RWPE1 (cell line): ENCODE measurements at regions not wholly inside any gene's neighbourhood (a gene's known extent, or its start where the extent isn't known, plus 50 kb on each side); places are given as distances from the start of the nearest gene placed in this dataset.
A peak's percentile ranks its signal among the peaks of the same experiment; 100 is the strongest.

Experiments used
- CTCF ChIA-PET: fragments of 350-600 bp; sonication (Branson Sonifier 250); formaldehyde crosslinking; extraction: SDS; loops from one replicate; lab custom pipeline; 2021; lab: Yijun Ruan, JAX
- POLR2A ChIA-PET: fragments of 400-600 bp; formaldehyde crosslinking; extraction: SDS; loops from one replicate; lab custom pipeline; 2020; ENCODE audit warnings: antibody characterized with exemption; ENCODE audit not compliant: low non-redundant PET; lab: Yijun Ruan, JAX
- DNase-seq: peaks from one replicate; pipeline ENCODE4 v3.0.0; 2012; ENCODE audit warnings: low spot score
- H3K27ac ChIP-seq: fragments of 450-650 bp; 2 replicates; pipeline ENCODE4 v1.5.1; 2017
- TF ChIP-seq, protein P1 (sequence below): fragments of 450-650 bp; conservative IDR thresholded peaks from 2 replicates; pipeline ENCODE4 v1.5.1; 2017; ENCODE audit warnings: low read depth, mild to moderate bottlenecking

DNA sequence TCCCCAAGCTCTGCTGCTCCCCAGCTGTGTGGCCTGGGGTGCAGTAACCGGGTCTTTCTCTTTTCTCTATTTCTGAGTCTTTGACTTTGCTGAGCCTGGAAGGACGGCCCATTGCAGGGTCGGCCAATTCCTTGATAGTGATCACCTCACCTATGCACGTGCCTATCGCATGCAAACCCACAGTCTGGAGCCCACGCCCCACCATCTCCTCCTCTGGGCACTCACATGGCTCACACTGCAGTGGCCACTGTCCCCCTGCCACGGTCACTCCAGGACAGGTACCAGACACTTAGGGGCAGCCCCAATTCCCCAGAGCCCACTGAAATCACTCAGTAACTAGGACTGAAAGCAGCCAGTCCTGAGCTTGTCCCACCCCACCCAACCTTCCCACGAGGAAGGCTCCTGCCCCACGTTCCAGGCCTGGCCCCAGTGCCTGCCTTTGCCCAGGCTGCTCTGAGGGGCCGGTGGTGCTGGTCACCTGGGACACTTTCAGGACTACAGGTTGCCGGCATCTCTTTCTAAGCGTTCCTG is 137.6 kb downstream of the TEX29 start:
- ChIA-PET POLR2A (no interaction called here), CTCF (interaction anchor here (0.5 kb wide), 1 partner anchor 440 kb away, joined by 3 read pairs; no protein-coding TSS in a partner anchor)
- no peak for DNase-seq
- TF ChIP-seq, protein P1, sequence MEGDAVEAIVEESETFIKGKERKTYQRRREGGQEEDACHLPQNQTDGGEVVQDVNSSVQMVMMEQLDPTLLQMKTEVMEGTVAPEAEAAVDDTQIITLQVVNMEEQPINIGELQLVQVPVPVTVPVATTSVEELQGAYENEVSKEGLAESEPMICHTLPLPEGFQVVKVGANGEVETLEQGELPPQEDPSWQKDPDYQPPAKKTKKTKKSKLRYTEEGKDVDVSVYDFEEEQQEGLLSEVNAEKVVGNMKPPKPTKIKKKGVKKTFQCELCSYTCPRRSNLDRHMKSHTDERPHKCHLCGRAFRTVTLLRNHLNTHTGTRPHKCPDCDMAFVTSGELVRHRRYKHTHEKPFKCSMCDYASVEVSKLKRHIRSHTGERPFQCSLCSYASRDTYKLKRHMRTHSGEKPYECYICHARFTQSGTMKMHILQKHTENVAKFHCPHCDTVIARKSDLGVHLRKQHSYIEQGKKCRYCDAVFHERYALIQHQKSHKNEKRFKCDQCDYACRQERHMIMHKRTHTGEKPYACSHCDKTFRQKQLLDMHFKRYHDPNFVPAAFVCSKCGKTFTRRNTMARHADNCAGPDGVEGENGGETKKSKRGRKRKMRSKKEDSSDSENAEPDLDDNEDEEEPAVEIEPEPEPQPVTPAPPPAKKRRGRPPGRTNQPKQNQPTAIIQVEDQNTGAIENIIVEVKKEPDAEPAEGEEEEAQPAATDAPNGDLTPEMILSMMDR = no peak
- no peak overlapping the region for H3K27ac ChIP-seq

DNA sequence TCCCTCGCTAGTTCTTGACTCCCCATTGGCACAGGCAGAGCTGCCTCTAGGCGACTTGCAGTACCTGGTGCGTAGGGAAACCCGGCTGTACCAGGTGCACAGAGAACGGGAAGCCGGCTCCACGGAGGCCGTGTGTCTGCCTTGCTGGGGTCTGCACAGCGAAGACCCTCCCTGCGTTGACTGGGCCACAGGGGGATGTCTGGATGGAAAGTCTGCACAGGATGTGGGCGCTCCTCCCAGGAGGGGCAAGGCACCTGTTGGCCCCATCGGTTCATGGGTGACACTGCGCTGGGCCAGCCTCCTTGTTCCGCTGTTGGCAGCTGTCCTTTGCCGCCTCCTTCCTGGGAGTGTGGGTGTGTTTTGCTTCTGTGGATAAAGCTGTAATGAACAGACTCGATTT is 138.3 kb downstream of the TEX29 start:
- ChIA-PET POLR2A (no interaction called here), CTCF (interaction anchor here (0.5 to 0.6 kb wide), 2 partner anchors 391 to 439 kb away, joined by 3 read pairs; no protein-coding TSS in a partner anchor)
- H3K27ac ChIP-seq = no peak overlapping the region
- TF ChIP-seq, protein P1 = no peak
- no peak for DNase-seq

DNA sequence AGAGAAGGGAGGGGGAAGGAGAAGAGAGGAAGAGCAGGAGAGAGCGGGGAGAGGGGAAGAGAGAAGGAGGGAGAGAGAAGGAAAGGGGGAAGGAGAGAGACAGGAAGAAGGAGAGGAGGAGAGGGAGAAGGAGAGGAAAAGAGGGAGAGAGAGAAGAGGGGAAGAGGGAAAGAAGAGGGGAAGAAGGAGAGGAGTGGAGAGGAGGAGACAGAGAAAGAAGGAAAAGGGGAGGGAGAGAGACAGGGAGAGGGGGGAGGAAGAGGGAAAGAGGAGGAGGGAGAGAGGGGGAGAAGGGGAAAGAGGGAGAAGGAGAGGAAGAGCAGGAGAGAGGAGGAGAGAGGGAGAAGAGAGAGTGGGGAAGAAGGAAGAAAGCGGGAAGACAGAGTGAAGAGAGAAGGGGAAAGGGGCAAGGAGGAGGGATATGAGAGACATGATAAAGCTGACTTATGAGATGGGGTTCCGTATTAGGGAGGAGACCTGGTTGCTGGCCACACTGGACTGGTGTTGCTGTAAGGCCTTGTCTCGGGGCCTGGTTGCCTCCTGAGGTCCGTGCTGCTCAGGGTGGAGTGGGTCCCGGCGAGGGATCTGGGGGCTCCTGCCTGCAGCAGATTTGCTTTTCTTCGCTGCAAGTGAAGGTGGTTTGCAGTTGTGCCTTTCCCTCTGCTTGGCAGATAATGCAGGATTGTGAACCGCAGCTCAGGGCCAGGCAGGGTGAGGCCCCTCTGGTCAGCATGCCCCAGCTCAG is 139.5 kb downstream of the TEX29 start:
- no peak overlapping the region for H3K27ac ChIP-seq
- POLR2A ChIA-PET = no interaction called here
- DNase-seq = no peak
- TF ChIP-seq, protein P1 = no peak
- CTCF ChIA-PET = interaction anchor here (0.9 kb wide), 1 partner anchor 389 kb away, joined by 3 read pairs; no protein-coding TSS in a partner anchor

DNA sequence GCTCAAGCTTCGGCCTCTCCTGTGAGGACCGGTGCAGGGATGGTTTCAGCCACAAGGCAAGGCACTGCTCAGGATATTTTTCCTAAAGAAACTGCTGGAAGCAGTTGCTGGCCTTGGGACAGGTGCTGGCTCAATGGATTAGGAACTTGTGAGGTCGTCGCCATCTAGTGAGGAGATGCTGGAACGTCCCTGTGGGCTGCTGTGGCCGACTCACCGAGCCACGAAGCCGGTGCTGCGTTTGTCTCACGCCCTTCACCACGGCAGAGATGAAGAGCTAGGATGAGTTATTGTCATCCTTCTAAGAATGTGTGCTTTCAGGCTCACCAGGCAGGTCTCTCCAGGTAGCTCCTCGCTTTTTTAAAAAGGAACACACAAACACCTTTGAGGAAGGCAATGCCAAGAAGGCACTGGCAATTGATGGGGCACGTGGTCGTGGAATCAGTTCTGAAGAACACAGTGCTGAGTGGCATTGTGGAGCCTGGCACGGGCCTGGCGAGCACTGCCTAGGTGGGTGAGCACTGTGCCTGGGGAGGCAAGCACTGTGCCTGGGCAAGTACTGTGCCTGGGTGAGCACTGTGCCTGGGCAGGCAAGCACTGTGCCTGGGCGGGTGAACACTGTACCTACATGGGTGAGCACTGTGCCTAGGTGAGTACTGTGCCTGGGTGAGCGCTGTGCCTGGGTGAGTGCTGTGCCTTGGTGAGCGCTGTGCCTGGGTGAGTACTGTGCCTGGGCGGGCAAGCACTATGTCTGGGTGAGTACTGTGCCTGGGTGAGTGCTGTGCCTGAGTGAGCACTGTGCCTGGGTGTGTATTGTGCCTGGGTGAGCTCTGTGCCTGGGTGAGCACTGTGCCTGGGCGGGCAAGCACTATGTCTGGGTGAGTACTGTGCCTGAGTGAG is 140.4 kb downstream of the TEX29 start:
- ChIA-PET POLR2A (no interaction called here), CTCF (interaction anchor here (0.6 to 0.9 kb wide), 3 partner anchors 18 to 390 kb away, joined by 3 read pairs; no protein-coding TSS in a partner anchor)
- TF ChIP-seq, protein P1 = peak; percentile 27; the same call in 1 of the 2 replicates
- DNase-seq = peak; percentile 35
- H3K27ac ChIP-seq = no peak overlapping the region

DNA sequence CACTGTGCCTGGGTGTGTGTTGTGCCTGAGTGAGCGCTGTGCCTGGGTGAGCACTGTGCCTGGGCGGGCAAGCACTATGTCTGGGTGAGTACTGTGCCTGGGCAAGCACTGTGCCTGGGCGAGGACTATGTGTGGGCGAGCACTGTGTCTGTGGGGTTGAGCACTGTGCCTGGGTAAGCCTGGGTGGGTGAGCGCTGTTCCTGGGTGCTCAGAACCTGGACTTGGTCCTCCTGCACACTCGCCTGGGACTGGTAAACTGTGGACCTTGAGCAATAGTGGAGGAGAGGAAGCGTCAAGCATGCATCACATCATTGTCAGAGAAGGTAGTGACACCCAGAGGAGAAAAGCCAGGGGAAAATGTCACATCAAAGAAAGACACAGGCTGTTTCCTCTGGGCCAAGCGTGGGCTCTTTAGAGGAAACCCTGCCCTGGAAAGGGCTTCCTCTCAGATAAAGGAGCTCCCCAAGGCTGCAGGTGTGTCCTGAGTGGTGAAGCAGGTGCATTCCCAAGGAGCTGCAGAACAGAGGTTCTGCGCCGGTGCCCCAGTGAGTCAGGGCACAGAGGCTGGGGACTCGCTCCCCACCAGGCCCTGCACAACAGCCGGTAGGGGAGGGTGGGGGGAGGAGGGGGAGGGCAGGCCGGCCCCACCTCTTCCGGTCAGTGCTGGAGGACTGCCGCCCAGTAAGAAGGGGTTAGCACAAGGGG is 141.2 kb downstream of the TEX29 start:
- POLR2A ChIA-PET = no interaction called here
- H3K27ac ChIP-seq = no peak overlapping the region
- DNase-seq = no peak
- TF ChIP-seq, protein P1 = no peak
- CTCF ChIA-PET = no interaction called here
